ENCODE measurements at regions not wholly inside any gene's neighbourhood (a gene's known extent, or its start where the extent isn't known, plus 50 kb on each side); places are given as distances from the start of the nearest gene placed in this dataset.

DNA sequence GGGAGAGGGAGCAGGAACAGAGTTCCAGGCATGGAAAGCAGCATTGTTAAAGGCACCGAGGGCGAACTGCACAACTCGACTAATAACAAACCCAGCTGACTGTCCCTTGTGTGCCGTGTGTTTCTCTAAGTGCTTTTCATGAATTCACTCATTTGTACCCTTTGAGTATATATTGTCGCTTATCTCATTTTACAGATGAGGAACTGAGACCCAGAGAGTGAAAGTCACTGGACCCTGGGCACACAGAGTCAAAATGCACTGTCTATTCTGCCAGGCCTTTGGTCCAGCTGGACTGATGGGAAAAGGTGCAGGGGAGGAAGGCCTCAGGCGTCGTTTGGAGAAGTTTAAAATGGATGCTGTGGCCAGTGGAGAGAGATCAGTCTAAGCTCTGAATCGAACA lies 100.7 kb upstream of the GRIK3 start:
- TF ChIP-seq ZNF274 (IDR thresholded peaks at IDR 0.05; ENCODE audit: low read depth, low read length) (no peak), YY1 (IDR thresholded peaks at IDR 0.05; ENCODE audit: insufficient read depth, insufficient read length) (no peak)
